HL-60 (cell line): ENCODE measurements at regions not wholly inside any gene's neighbourhood (a gene's known extent, or its start where the extent isn't known, plus 50 kb on each side); places are given as distances from the start of the nearest gene placed in this dataset.

Source experiments
- CTCF ChIP-seq: IDR thresholded peaks from one replicate; pipeline ENCODE4 v1.5.1; 2011; ENCODE audit warnings: low read length, control low read depth, inconsistent platforms; ENCODE audit not compliant: insufficient read depth
- GABPA ChIP-seq: IDR thresholded peaks from 2 replicates; pipeline ENCODE4 v1.6.1; 2012; ENCODE audit warnings: low read depth
- POLR2AphosphoS5 ChIP-seq: IDR thresholded peaks from 2 replicates; pipeline ENCODE4 v1.6.1; 2012; ENCODE audit warnings: low read depth
- REST ChIP-seq: IDR thresholded peaks from 2 replicates; pipeline ENCODE4 v1.6.1; 2012; ENCODE audit warnings: low read depth; ENCODE audit not compliant: insufficient replicate concordance
- SPI1 ChIP-seq: IDR thresholded peaks from 2 replicates; pipeline ENCODE4 v1.6.1; 2012; ENCODE audit warnings: low read depth, mild to moderate bottlenecking, borderline replicate concordance

- TF ChIP-seq GABPA (no peak), CTCF (no peak), POLR2AphosphoS5 (no peak), REST (no peak), SPI1 (no peak)
Observed at GRCh38 chr16:56019274-56019673, 144.1 kb upstream of the CES5A start.
